GM12873 (cell line): ENCODE measurements at regions not wholly inside any gene's neighbourhood (a gene's known extent, or its start where the extent isn't known, plus 50 kb on each side); places are given as distances from the start of the nearest gene placed in this dataset.

Source experiments
- CTCF ChIP-seq: IDR thresholded peaks from 2 replicates; pipeline ENCODE4 v1.5.1; 2012; ENCODE audit warnings: low read depth, mild to moderate bottlenecking, moderate library complexity, low read length, control low read depth; ENCODE audit not compliant: insufficient read depth; ENCODE audit errors: missing control alignments

DNA sequence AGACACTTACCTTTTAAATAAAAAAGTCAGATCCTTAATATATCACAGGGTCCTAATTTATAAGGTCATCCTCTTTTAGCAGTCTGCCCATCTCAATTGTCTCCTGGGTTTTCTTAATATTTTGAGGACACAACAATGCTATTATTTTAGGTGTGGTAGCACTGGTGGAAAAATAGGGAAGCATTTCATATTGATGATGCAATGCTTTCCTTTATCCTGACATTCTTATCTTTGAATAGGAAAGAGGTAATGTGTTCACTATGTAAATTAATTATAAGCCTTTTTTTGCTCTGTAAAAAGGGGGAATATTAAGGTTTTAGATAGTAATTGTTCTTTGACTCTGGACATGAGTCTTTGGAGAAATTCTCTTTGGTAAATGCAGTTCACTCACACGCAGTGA lies 164.7 kb downstream of the YTHDC2 start:
- TF ChIP-seq CTCF, result no peak

- peak; percentile 55 for TF ChIP-seq CTCF
These were observed 165.6 kb downstream of the YTHDC2 start for GRCh38 chr5:113678924-113679575.

DNA sequence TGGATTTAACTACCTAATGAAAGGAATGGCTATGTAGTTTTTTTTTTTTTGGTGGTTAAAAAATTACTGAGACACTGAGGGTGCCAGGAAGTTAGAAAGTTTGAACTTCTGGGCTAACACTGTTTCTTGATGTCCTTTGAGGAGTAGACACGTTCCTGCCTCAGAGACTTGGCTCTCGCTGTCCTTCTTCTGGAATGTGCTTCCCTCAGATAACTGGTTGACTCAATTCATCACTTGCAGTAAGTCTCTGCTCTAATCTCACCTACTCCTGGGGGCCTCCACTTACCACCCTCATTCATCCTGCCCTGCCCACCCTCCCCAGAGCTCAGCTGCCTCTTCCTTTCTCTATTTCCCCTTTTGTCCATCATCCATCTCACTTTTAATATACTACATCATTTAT lies 167.0 kb downstream of the YTHDC2 start:
- no peak for TF ChIP-seq CTCF

GRCh38 chr5:113682497-113683136 lies 169.1 kb downstream of the YTHDC2 start:
- peak; percentile 5 for TF ChIP-seq CTCF

- no peak for TF ChIP-seq CTCF
These were observed 169.7 kb downstream of the YTHDC2 start for GRCh38 chr5:113683211-113683610.

DNA sequence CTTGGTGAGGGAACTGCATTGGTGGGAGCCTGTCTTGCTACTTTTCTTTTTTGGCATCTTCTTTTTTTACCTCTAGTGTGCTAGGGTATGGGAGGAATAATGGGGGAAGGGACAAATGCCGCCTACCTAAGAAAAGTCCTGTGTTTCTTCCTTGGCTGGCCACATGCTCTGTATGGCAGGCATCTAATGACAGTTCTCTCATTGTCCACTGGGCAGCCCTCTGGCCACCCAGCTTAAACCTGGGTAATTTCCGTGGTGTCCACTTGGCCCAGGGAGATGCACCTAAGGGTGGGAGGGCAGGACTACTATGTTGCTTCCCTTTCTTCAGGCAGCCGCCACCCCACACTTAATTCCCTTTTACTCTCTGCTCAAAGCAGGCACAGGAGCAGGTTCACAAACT lies 173.1 kb downstream of the YTHDC2 start:
- no peak for TF ChIP-seq CTCF

DNA sequence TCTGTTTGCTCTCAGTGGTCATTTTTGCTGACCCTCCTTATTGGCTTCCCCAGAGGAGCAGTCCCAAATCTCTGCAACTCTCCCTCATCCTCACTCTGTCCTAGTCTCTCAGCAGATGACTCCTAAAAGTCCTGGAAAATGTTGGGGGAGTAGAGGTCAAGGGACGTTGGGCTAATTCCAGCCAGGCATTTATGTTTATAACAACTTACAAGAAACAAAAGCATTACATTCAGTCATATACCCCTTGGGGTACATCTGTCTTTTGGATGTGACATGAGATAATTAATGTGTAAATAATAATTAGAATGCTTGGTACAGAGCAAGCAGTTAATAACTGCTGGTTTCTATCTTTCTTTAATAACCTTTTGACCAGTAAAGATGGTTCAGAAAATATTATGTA lies 176.2 kb downstream of the YTHDC2 start:
- no peak for TF ChIP-seq CTCF
